ENCODE measurements at regions not wholly inside any gene's neighbourhood (a gene's known extent, or its start where the extent isn't known, plus 50 kb on each side); places are given as distances from the start of the nearest gene placed in this dataset.

- no peak for DNase-seq (ENCODE audit: extremely low read depth, insufficient read length)
- no peak overlapping the region for H3K4me3 ChIP-seq (replicated peaks; ENCODE audit: low read depth, low read length)
- H3K27me3 ChIP-seq (replicated peaks; ENCODE audit: control insufficient read depth, insufficient read depth, low read length), result no peaks in the 10 kb centered on the region
- H3K36me3 ChIP-seq (ENCODE audit: control insufficient read depth, insufficient read depth, low read length), result no peaks in the 10 kb centered on the region
- TF ChIP-seq, protein P1, sequence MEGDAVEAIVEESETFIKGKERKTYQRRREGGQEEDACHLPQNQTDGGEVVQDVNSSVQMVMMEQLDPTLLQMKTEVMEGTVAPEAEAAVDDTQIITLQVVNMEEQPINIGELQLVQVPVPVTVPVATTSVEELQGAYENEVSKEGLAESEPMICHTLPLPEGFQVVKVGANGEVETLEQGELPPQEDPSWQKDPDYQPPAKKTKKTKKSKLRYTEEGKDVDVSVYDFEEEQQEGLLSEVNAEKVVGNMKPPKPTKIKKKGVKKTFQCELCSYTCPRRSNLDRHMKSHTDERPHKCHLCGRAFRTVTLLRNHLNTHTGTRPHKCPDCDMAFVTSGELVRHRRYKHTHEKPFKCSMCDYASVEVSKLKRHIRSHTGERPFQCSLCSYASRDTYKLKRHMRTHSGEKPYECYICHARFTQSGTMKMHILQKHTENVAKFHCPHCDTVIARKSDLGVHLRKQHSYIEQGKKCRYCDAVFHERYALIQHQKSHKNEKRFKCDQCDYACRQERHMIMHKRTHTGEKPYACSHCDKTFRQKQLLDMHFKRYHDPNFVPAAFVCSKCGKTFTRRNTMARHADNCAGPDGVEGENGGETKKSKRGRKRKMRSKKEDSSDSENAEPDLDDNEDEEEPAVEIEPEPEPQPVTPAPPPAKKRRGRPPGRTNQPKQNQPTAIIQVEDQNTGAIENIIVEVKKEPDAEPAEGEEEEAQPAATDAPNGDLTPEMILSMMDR (IDR thresholded peaks at IDR 0.05; ENCODE audit: insufficient read depth, low read length, poor library complexity, severe bottlenecking), result no peak
Observed at GRCh38 chr5:163943546-163943945, 438.1 kb downstream of the MAT2B start.

DNA sequence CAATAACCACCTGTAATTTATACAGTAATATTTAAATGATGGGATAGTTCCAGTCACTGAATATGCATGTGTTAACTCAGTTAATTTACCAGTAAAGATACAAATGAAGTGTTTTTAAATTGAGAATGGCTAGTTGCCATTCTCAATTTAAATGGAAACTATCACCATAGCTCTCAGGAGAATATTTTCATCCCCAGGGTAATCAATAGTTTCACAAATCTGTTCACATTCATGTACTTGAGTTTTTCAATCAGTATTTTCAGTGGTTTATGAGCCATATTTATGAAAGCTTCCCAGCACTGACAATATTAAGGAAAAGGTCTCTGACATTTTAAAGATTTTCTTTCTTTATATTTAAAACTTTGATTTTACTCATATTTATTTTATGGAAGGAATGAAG, 439.3 kb downstream of the MAT2B start:
- Histone ChIP-seq H3K36me3 (ENCODE audit: control insufficient read depth, insufficient read depth, low read length) (no peaks in the 10 kb centered on the region), H3K4me3 (replicated peaks; ENCODE audit: low read depth, low read length) (no peak overlapping the region), H3K27me3 (replicated peaks; ENCODE audit: control insufficient read depth, insufficient read depth, low read length) (no peaks in the 10 kb centered on the region)
- TF ChIP-seq, protein P1 (IDR thresholded peaks at IDR 0.05; ENCODE audit: insufficient read depth, low read length, poor library complexity, severe bottlenecking), result no peak
- DNase-seq (ENCODE audit: extremely low read depth, insufficient read length), result no peak

DNA sequence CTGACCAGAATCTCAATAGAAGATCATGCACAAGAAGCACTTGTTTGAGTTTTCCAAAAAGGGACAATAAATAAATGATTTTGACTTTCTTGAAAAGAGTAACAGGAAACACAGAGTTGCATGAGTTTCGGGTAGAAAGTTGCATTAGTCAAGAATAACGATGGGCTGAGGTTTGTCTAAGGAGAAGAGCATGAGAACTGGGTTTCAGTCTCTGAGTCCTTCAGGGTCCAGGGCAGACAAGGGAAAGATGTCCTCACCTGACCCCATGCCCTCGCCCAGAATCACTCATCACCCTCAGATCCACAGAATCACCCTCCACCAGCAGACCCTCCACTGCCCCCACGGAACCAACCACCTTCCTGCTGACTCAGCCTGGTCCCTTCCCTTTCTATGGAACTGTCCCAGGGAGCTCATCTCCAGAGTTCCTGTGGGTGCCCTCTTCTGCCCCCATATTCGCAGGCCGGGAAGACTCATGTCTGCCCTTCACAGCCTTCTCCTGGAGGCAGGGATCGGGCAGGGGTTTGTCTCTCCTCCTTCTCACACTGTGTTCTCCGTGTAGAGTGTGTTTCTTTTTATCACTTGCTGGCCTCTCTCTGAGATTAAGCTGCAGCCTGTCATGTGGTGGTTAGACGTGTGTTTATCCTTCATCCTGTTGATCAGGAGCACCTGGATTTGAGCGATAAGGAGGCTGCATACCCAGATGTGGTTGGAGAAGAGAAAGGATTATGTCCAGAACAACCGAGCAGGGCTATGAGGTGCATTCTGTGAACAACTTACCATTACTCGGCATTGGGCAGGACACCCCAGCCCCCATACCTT, 442.6 kb downstream of the MAT2B start:
- H3K27me3 ChIP-seq (replicated peaks; ENCODE audit: control insufficient read depth, insufficient read depth, low read length), result no peaks in the 10 kb centered on the region
- TF ChIP-seq, protein P1 (IDR thresholded peaks at IDR 0.05; ENCODE audit: insufficient read depth, low read length, poor library complexity, severe bottlenecking), result no peak
- no peak overlapping the region for H3K4me3 ChIP-seq (replicated peaks; ENCODE audit: low read depth, low read length)
- DNase-seq (ENCODE audit: extremely low read depth, insufficient read length), result no peak
- no peaks in the 10 kb centered on the region for H3K36me3 ChIP-seq (ENCODE audit: control insufficient read depth, insufficient read depth, low read length)

DNA sequence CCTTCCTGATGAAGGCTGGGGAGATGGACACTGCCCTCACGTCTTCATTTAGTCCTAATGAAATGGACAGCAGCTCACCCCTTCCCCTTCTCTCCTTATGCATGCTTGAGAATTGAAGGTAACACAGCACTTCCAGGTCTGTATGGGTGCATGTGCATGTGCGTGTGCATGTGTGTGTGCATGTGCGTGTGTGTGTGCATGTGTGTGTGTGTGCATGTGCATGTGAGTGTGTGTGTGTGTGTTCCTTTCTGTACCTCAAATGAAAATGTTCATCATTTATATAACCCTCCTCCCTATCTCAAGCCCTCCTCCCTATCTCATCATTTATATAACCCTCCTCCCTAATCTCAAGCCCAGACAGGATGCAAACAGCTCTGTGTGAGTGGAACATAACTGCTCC, 444.8 kb downstream of the MAT2B start:
- no peaks in the 10 kb centered on the region for H3K27me3 ChIP-seq (replicated peaks; ENCODE audit: control insufficient read depth, insufficient read depth, low read length)
- no peak overlapping the region for H3K4me3 ChIP-seq (replicated peaks; ENCODE audit: low read depth, low read length)
- no peaks in the 10 kb centered on the region for H3K36me3 ChIP-seq (ENCODE audit: control insufficient read depth, insufficient read depth, low read length)
- TF ChIP-seq, protein P1 (IDR thresholded peaks at IDR 0.05; ENCODE audit: insufficient read depth, low read length, poor library complexity, severe bottlenecking), result no peak
- no peak for DNase-seq (ENCODE audit: extremely low read depth, insufficient read length)

GRCh38 chr5:163951069-163951468, 445.6 kb downstream of the MAT2B start:
- DNase-seq (ENCODE audit: extremely low read depth, insufficient read length), result no peak
- no peak overlapping the region for H3K4me3 ChIP-seq (replicated peaks; ENCODE audit: low read depth, low read length)
- no peaks in the 10 kb centered on the region for H3K27me3 ChIP-seq (replicated peaks; ENCODE audit: control insufficient read depth, insufficient read depth, low read length)
- TF ChIP-seq, protein P1 (IDR thresholded peaks at IDR 0.05; ENCODE audit: insufficient read depth, low read length, poor library complexity, severe bottlenecking), result no peak
- no peaks in the 10 kb centered on the region for H3K36me3 ChIP-seq (ENCODE audit: control insufficient read depth, insufficient read depth, low read length)
